H1 (cell line): ENCODE measurements at regions not wholly inside any gene's neighbourhood (a gene's known extent, or its start where the extent isn't known, plus 50 kb on each side); places are given as distances from the start of the nearest gene placed in this dataset.

ENCODE experiments used
- ATF3 ChIP-seq: IDR thresholded peaks from 2 replicates; pipeline ENCODE4 v1.6.1; 2011; ENCODE audit warnings: low read depth, mild to moderate bottlenecking, low read length; ENCODE audit not compliant: insufficient read depth
- CTCF ChIP-seq, 3 experiments: IDR thresholded peaks; 1 replicate in 2 of 3; 2 replicates in 1 of 3; pipeline versions ENCODE4 v1.5.1 to v1.6.1; 2011; ENCODE audit warnings: low read length in 3 of 3, mild to moderate bottlenecking in 3 of 3, inconsistent platforms in 2 of 3, low read depth in 1 of 3, moderate library complexity in 1 of 3; ENCODE audit not compliant: insufficient read depth in 1 of 3; ENCODE audit errors: control extremely low read depth in 1 of 3
- RAD21 ChIP-seq, 2 experiments: IDR thresholded peaks in 1 of 2; conservative IDR thresholded peaks in 1 of 2; 2 replicates each; pipeline ENCODE4 v1.6.1; 2011; ENCODE audit warnings: low read depth in 2 of 2, low read length in 2 of 2, improper control_type of control experiment in 1 of 2, inconsistent platforms in 1 of 2, mild to moderate bottlenecking in 1 of 2, moderate library complexity in 1 of 2
- TEAD4 ChIP-seq: IDR thresholded peaks from 2 replicates; pipeline ENCODE4 v1.6.1; 2012; ENCODE audit warnings: low read depth, low read length, inconsistent platforms, mixed read lengths

- TF ChIP-seq RAD21 (IDR thresholded peaks at IDR 0.05 in 1 of 2, conservative IDR thresholded peaks at IDR 0.05 in 1 of 2; ENCODE audit: low read depth in 2 of 2, low read length in 2 of 2) (no peak), ATF3 (no peak), CTCF (IDR thresholded peaks at IDR 0.05; ENCODE audit: control extremely low read depth in 1 of 3, insufficient read depth in 1 of 3, low read depth in 1 of 3, low read length in 3 of 3) (no peak), TEAD4 (no peak)
Measured at GRCh38 chr1:164417016-164417704, 141.8 kb upstream of the PBX1 start.
